NCI-H2227 treated with DMSO at 0.1 percent for 48 hours (cell line): ENCODE measurements at regions not wholly inside any gene's neighbourhood (a gene's known extent, or its start where the extent isn't known, plus 50 kb on each side); places are given as distances from the start of the nearest gene placed in this dataset.

Source experiments
- DNase-seq: peaks from one replicate; lab custom pipeline; 2025; lab: John Stamatoyannopoulos, UW

DNA sequence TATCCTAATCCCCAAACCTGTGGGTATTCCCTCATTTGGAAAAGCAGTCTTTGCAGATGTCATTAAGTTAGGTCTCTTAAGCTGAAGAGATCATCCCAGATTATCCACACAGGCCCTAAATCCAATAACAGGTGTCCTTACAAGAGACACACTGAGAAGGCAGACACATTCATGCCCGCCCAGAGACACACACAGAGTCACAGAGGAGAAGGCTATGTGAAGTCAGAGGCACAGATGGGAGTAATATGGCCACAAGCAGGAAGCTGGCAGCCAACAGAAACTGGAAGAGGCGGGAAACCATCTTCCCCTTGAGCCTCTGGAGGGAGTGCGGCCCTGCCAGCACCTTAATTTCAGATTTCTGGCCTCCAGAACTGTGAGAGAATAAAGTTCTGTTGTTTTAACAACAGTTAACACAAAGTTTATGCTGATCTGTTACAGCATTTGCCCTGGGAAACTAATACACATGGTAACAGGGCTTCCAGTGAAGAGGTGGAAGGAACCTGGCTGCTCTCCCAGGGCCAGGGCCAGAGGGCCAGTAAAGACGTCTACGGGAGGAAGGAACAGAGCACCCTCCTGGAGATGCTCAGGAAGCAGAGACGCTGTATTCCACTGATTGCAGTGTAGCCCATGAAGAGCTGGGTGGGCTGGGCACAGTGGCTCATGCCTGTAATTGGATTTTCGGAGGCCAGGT, 217.5 kb downstream of the GLI2 start:
- DNase-seq = no peak

DNA sequence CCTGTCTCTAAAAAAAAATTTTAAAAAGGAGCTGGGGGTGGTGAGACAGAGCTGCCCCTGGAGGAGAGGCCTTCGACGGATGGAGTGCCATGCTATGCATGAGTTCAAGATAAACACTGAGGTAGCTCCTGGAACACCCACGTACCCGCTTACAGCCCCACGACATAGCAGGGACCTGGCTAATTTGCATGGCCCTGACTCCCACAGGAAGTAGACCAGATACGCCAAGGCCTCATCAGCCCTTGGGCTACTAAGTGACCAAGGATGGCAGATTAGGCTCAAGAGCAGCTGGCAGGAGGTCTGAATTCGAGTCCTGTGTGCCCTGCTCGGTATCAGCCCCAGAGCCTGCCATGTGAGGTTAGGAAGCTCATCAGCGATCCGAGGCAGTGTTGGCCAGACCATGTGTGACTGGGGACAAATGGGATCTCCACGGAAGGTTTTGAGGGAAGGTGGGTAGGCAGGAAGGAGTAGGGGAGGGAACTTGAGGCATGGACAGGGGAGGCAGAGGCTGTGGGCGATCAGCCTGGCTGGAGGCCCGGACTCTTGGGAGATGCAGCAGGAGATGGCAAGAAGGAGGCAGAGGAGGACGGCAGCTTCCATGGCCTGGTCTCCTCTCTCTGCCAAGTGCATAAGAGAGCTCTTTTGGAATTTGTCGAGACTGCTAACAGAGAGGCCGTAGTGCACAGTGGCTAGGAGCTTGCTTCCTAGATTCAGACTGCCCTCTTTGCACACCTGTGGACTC, 218.3 kb downstream of the GLI2 start:
- no peak for DNase-seq

DNA sequence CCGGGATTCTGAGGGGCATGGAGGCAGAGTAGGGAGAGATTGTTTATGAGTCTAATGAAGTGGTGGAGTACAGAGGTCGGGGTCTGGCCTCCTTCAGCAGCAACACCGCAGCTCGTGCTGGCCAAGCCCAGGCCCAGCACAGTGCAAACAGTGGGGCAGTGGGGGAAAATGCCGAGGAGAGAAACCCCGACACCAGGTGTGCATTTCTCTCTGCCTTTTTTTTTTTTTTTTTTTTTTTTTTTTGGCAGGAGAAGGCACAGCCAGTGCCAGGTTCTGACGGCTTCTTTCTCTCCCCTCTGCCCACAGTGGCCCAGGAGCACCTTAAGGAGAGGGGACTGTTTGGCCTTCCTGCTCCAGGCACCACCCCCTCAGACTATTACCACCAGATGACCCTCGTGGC, 219.3 kb downstream of the GLI2 start:
- no peak for DNase-seq

GRCh38 chr2:120955427-120955826, 219.8 kb downstream of the GLI2 start:
- DNase-seq = no peak

DNA sequence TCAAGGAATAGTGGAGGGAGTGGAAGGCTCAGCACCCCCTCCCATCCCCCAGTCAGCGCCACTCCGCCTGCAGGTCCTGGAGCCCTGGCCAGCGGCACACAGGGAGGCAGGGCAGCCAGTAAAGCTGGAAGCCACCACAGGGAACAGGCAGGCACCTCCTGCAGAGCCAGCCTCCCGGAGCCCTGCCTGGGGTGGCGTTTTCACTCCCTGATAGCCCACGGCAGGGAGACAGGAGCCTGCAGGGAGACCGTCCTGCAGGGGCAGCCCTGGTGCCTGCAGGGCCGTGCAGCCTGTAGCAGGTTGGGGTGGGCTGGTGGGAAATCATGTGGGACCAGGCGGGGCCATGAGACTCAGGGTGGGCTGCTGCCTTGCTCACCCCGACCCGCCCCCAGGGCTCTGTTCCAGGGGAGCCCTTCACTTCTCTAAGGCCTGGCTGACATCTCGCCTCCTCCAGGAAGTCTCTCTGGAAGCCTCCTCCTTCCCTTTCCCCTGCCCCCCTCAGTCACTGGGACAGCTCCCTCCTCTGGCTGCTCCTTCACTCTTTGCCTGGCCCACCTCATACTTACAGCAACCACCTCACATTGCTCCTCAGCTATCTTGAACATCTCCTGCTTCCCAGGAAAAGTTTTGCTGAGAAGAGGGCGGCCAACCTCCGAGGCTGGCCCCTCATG, 221.0 kb downstream of the GLI2 start:
- DNase-seq = no peak

- no peak for DNase-seq
These were observed 222.2 kb downstream of the GLI2 start for GRCh38 chr2:120957905-120958304.

GRCh38 chr2:120958623-120959366, 223.1 kb downstream of the GLI2 start:
- no peak for DNase-seq

DNA sequence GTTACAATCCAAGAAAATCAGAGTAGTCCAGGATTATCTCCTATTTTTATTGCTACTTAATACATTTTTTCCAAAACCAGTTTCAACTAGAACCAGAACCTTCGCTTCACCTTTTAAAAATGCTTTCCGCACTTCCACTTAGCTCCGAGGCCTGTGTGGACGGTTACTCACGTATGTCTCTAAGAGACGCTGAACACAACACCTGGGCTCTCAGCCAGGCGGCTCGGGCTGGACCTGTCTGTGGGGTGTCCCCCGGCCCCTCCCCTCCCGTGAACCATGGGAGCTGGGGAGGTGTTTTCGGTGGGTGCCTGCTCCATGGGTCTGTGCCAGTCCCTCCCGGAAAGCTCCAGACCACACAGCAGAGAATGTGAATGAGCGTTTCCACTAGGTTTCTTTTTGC, 223.8 kb downstream of the GLI2 start:
- DNase-seq = no peak

DNA sequence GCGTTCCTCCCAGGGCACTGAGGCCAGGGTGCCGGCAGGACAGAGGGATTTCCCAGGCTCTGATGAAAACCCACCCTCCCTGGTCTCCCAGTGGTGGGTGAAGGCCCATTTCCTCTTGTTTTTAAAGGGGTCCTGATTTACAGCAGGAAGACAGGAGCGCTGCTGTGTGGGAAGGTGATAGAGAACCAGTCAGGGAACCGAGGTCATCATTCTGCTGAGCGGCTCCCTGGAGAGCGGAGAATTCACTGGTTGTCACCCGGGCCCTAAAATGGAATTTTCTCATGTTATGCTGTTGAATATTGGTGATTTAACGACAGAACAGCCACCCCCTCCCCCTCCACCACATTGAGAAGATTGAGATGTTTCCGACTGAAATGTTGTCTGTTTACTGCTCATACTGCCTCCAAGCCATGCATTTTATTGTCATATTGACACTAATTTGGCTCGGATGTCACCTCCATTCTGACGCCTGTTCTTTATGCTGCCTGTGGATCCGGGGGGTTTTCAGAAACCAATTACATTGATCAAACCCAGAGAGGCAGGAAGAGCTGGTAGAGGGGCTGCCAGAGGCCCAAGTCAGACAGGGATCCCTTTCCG, 225.2 kb downstream of the GLI2 start:
- no peak for DNase-seq

- DNase-seq = no peak
These were observed 225.7 kb downstream of the GLI2 start for GRCh38 chr2:120961396-120961795.

DNA sequence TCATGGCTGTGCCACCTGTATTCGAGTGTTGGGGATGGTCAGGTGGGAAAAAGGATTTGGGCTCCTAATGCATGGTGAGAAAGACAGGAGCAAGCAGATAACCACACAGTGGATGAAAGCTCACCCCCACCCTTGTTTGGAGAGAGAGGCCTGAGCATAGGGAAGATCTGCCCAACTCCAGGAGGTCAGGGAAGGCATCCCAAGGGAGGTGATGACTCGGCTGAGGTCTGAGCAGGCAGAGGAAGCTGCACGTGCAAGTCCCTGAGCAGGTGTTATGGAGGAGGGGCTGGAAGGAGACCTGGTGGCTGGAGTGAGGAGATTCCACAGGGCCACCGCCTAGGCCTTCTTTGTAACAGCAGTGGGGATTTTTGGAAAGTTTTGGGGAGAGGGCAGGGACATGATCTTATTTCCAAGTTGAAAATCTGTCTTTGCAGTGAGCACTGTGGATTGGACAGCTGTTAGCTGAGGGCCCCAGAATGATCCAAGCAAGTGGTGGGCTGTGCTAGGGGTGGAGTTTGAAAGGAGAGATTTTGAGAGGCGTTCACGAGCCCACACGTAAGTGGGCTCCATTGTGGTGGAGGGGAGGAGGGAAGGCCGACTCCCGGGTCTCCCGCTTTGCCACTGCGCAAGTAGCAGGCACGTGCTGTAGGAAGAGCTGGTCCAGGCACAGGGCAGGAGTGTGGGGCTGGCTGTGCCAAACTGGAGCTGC, 228.5 kb downstream of the GLI2 start:
- DNase-seq = no peak

- no peak for DNase-seq
These were observed 229.2 kb downstream of the GLI2 start for GRCh38 chr2:120964819-120965218.

DNA sequence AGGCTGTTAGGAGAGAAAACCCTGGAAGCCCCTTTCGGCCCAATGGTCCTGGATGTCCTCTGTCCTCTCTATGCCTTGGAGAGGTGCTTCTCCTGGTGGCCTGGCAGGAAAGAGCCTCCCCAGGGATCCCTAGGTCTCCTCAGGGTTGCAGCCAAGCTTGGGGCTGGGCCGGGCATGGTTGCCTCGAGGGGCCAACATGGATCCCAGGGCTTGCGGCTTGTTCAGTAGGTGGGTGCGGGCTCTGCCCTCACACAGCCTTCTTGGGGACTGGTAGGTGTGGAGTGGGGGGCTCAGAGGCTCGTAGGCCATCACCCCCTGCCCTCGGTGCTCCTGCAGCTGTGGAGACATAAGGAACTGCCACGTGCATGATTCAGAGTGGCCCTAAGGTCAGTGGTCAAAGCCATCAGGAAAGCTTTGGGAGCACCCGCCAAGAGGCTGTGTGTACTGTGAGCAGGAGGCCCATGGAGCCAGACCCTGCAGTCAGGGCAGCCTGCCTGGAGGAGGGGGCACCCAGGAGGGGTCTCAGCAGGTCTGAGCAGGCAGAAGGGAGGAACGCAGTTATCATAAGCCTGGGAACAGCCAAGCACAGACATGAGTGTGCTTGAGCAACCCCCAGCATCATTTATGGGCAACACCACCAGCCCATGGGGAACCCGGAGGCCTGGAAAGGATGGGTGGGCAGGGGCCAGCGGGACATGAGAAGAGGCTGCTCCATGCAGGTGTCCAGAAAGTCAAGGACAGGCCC, 231.0 kb downstream of the GLI2 start:
- no peak for DNase-seq

- DNase-seq = no peak
These were observed 232.8 kb downstream of the GLI2 start for GRCh38 chr2:120968307-120969015.

- DNase-seq = no peak
These were observed 234.1 kb downstream of the GLI2 start for GRCh38 chr2:120969613-120970355.

- DNase-seq = no peak
These were observed 236.2 kb downstream of the GLI2 start for GRCh38 chr2:120971866-120972265.

GRCh38 chr2:120972286-120972685, 236.6 kb downstream of the GLI2 start:
- no peak for DNase-seq

DNA sequence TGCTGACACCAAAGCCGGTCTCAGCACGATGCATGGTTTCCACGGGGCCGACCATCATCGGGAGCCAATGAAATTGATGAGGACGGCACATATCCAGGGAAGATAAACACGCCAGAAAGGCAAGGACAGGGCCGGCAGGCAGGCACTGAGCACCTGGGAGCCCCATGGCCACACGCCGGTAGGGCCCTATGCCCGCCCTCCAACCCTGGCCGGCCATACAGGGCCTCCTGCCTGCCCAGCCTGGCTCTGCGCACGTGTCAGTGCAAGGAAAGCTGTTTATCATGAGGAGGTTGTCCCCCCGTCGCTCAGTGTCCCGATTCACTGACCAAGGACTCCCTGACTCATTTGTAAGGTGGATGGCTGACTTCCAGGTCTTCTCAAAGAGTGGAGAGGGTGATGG, 237.5 kb downstream of the GLI2 start:
- no peak for DNase-seq

DNA sequence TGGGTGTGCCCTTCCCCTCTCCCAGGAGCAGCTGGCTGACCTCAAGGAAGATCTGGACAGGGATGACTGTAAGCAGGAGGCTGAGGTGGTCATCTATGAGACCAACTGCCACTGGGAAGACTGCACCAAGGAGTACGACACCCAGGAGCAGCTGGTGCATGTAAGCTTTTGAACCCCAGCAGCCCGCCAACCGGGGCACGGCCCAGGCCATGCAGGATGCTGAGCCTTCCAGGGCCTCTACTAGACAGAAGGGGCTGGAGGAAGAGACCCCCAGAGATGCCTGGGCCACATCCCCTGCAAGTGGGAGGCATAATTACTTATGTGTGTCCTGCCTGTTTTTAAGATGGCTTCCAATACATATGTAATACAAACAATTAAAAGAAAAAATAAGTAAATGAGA, 239.3 kb downstream of the GLI2 start:
- DNase-seq = no peak
